Neuronal stem cell (in vitro differentiated cells): ENCODE measurements at regions not wholly inside any gene's neighbourhood (a gene's known extent, or its start where the extent isn't known, plus 50 kb on each side); places are given as distances from the start of the nearest gene placed in this dataset.

Experiments
- DNase-seq: peaks from one replicate; pipeline ENCODE4 v3.0.0-alpha.2; 2013; ENCODE audit warnings: low spot score
- H2AFZ ChIP-seq: one replicate; pipeline ENCODE4 v1.6.1; 2013; ENCODE audit warnings: mild to moderate bottlenecking, low read length, inconsistent platforms
- H2AK5ac ChIP-seq: 2 replicates; pipeline ENCODE4 v1.6.1; 2013; ENCODE audit warnings: low read depth, mild to moderate bottlenecking, inconsistent platforms, low read length, moderate library complexity, mixed read lengths
- H2BK120ac ChIP-seq: 2 replicates; pipeline ENCODE4 v1.6.1; 2013; ENCODE audit warnings: low read depth, mild to moderate bottlenecking, inconsistent platforms, low read length, moderate library complexity, mixed read lengths
- H2BK12ac ChIP-seq: one replicate; pipeline ENCODE4 v1.6.1; 2013; ENCODE audit warnings: low read length, inconsistent platforms
- H2BK15ac ChIP-seq: 2 replicates; pipeline ENCODE4 v1.6.1; 2013; ENCODE audit warnings: mild to moderate bottlenecking, low read length, inconsistent platforms, mixed read lengths
- H2BK5ac ChIP-seq: one replicate; pipeline ENCODE4 v1.6.1; 2013; ENCODE audit warnings: inconsistent platforms, mild to moderate bottlenecking, low read length, moderate library complexity
- H3K14ac ChIP-seq: one replicate; pipeline ENCODE4 v1.6.1; 2013; ENCODE audit warnings: low read length, inconsistent platforms
- H3K18ac ChIP-seq: 2 replicates; pipeline ENCODE4 v1.6.1; 2013; ENCODE audit warnings: low read length, inconsistent platforms
- H3K23ac ChIP-seq: 2 replicates; pipeline ENCODE4 v1.6.1; 2013; ENCODE audit warnings: low read depth, mild to moderate bottlenecking, mixed read lengths, low read length, inconsistent platforms; ENCODE audit not compliant: poor library complexity
- H3K27ac ChIP-seq: replicated peaks from 3 replicates; pipeline ENCODE4 v1.5.1; 2013; ENCODE audit warnings: low read length, inconsistent platforms
- H3K27me3 ChIP-seq, 3 experiments: 2 replicates each; pipeline ENCODE4 v1.6.1; 2013; ENCODE audit warnings: low read length in 3 of 3, mild to moderate bottlenecking in 2 of 3, inconsistent platforms in 1 of 3, low read depth in 1 of 3, mixed read lengths in 1 of 3, moderate library complexity in 1 of 3; ENCODE audit not compliant: control insufficient read depth in 3 of 3, insufficient read depth in 3 of 3
- H3K36me3 ChIP-seq, 2 donors: replicated peaks in 1 of 2; 2 replicates each; pipeline ENCODE4 v1.6.1; 2013; ENCODE audit warnings: low read length in 2 of 2; ENCODE audit not compliant: control insufficient read depth in 2 of 2, insufficient read depth in 2 of 2
- H3K4ac ChIP-seq: 2 replicates; pipeline ENCODE4 v1.6.1; 2013; ENCODE audit warnings: inconsistent platforms, mild to moderate bottlenecking, low read length, moderate library complexity
- H3K4me1 ChIP-seq, 2 donors: 1 replicate in 1 of 2; 2 replicates in 1 of 2; pipeline ENCODE4 v1.6.1; 2013; ENCODE audit warnings: low read length in 2 of 2, low read depth in 1 of 2; ENCODE audit not compliant: control insufficient read depth in 2 of 2, insufficient read depth in 1 of 2
- H3K4me2 ChIP-seq: one replicate; pipeline ENCODE4 v1.6.1; 2013; ENCODE audit warnings: mild to moderate bottlenecking, low read length, inconsistent platforms; ENCODE audit not compliant: insufficient read depth, poor library complexity, severe bottlenecking
- H3K4me3 ChIP-seq, 2 donors: 2 replicates each; pipeline ENCODE4 v1.5.1; 2013; ENCODE audit warnings: low read length in 2 of 2, mild to moderate bottlenecking in 2 of 2, inconsistent platforms in 1 of 2, moderate library complexity in 1 of 2
- H3K79me1 ChIP-seq: one replicate; pipeline ENCODE4 v1.6.1; 2013; ENCODE audit warnings: low read depth, mild to moderate bottlenecking, inconsistent platforms, low read length, moderate library complexity
- H3K9ac ChIP-seq: one replicate; pipeline ENCODE4 v1.6.1; 2013; ENCODE audit warnings: mild to moderate bottlenecking, low read depth, low read length, inconsistent platforms; ENCODE audit not compliant: poor library complexity
- H3K9me3 ChIP-seq, 2 donors: replicated peaks in 1 of 2; 2 replicates each; pipeline versions ENCODE3 to v1.6.1; 2013; ENCODE audit warnings: low read length in 2 of 2, mild to moderate bottlenecking in 2 of 2, inconsistent platforms in 1 of 2, low read depth in 1 of 2, mixed read lengths in 1 of 2, moderate library complexity in 1 of 2; ENCODE audit not compliant: control insufficient read depth in 2 of 2, insufficient read depth in 1 of 2
- H4K8ac ChIP-seq: one replicate; pipeline ENCODE4 v1.6.1; 2013; ENCODE audit warnings: low read depth, mild to moderate bottlenecking, inconsistent platforms, low read length, moderate library complexity
- H4K91ac ChIP-seq: one replicate; pipeline ENCODE4 v1.6.1; 2013; ENCODE audit warnings: low read length, low read depth, mild to moderate bottlenecking, inconsistent platforms; ENCODE audit not compliant: poor library complexity
- WGBS, 2 donors: extraction: QIAGEN DNeasy Blood & Tissue Kit; methylation state at CpG; one replicate each; pipeline ENCODE4 v1.1.7; 2013; ENCODE audit warnings: missing lambda C conversion rate in 2 of 2, mixed read lengths in 1 of 2; ENCODE audit not compliant: insufficient read length in 2 of 2, insufficient replicate concordance in 1 of 2; ENCODE audit errors: extremely low coverage in 2 of 2; 5-methylcytosine and 5-hydroxymethylcytosine counted together

GRCh38 chr1:98030976-98031375 lies 110.1 kb upstream of the DPYD start:
- no peaks in the 10 kb centered on the region for H3K9me3 ChIP-seq
- no peak overlapping the region for H3K27ac ChIP-seq
- H3K18ac ChIP-seq: no peak overlapping the region
- H3K4me2 ChIP-seq: no peak overlapping the region
- H2BK12ac ChIP-seq: no peak overlapping the region
- no CpG with 5 or more reads among the region's 3 CpGs for WGBS, 2 donors
- no peak overlapping the region for H3K9ac ChIP-seq
- DNase-seq: no peak
- H4K91ac ChIP-seq: no peak overlapping the region
- H2BK15ac ChIP-seq: no peak overlapping the region
- H2AK5ac ChIP-seq: no peak overlapping the region
- H2BK5ac ChIP-seq: no peak overlapping the region
- H3K14ac ChIP-seq: no peak overlapping the region
- no peak overlapping the region for H2BK120ac ChIP-seq
- H3K4me3 ChIP-seq: no peak overlapping the region
- H3K27me3 ChIP-seq: no peaks in the 10 kb centered on the region
- H3K36me3 ChIP-seq: no peaks in the 10 kb centered on the region
- peak overlapping the region; percentile 59 for H2AFZ ChIP-seq
- H3K4ac ChIP-seq: no peak overlapping the region
- H3K23ac ChIP-seq: no peak overlapping the region
- no peak overlapping the region for H4K8ac ChIP-seq
- H3K4me1 ChIP-seq: no peaks in the 10 kb centered on the region
- no peaks in the 10 kb centered on the region for H3K79me1 ChIP-seq

GRCh38 chr1:98030483-98030882 lies 109.6 kb upstream of the DPYD start:
- H3K4me3 ChIP-seq: no peak overlapping the region
- H3K79me1 ChIP-seq: no peaks in the 10 kb centered on the region
- H2BK15ac ChIP-seq: no peak overlapping the region
- H2BK12ac ChIP-seq: no peak overlapping the region
- H4K8ac ChIP-seq: no peak overlapping the region
- H3K36me3 ChIP-seq: no peaks in the 10 kb centered on the region
- peak overlapping the region; percentile 59 for H2AFZ ChIP-seq
- DNase-seq: no peak
- no peak overlapping the region for H3K14ac ChIP-seq
- no peak overlapping the region for H3K18ac ChIP-seq
- no peak overlapping the region for H4K91ac ChIP-seq
- H3K9me3 ChIP-seq: no peaks in the 10 kb centered on the region
- no peak overlapping the region for H3K4me2 ChIP-seq
- no peak overlapping the region for H2BK120ac ChIP-seq
- no peak overlapping the region for H3K23ac ChIP-seq
- no peak overlapping the region for H2BK5ac ChIP-seq
- no peaks in the 10 kb centered on the region for H3K4me1 ChIP-seq
- no peak overlapping the region for H3K27ac ChIP-seq
- H3K27me3 ChIP-seq: no peaks in the 10 kb centered on the region
- H3K9ac ChIP-seq: no peak overlapping the region
- no peak overlapping the region for H3K4ac ChIP-seq
- H2AK5ac ChIP-seq: no peak overlapping the region

GRCh38 chr1:98028800-98029199 lies 108.0 kb upstream of the DPYD start:
- H3K9me3 ChIP-seq: no peaks in the 10 kb centered on the region
- no peak overlapping the region for H3K9ac ChIP-seq
- no peak overlapping the region for H4K8ac ChIP-seq
- no peak overlapping the region for H2BK12ac ChIP-seq
- H2BK15ac ChIP-seq: no peak overlapping the region
- H3K36me3 ChIP-seq: no peaks in the 10 kb centered on the region
- no peak overlapping the region for H3K4ac ChIP-seq
- H2BK120ac ChIP-seq: no peak overlapping the region
- DNase-seq: no peak
- no peak overlapping the region for H2AK5ac ChIP-seq
- H3K18ac ChIP-seq: no peak overlapping the region
- H3K4me2 ChIP-seq: no peak overlapping the region
- H3K4me1 ChIP-seq: no peaks in the 10 kb centered on the region
- no peak overlapping the region for H3K4me3 ChIP-seq
- H3K27me3 ChIP-seq: no peaks in the 10 kb centered on the region
- H3K14ac ChIP-seq: no peak overlapping the region
- H3K79me1 ChIP-seq: no peaks in the 10 kb centered on the region
- no peak overlapping the region for H2AFZ ChIP-seq
- H3K23ac ChIP-seq: no peak overlapping the region
- no CpG with 5 or more reads among the region's 6 CpGs for WGBS, 2 donors
- no peak overlapping the region for H3K27ac ChIP-seq
- no peak overlapping the region for H4K91ac ChIP-seq
- no peak overlapping the region for H2BK5ac ChIP-seq

- no peak overlapping the region for H4K91ac ChIP-seq
- no peak overlapping the region for H3K14ac ChIP-seq
- H2AFZ ChIP-seq: peak overlapping the region; percentile 42
- no peak overlapping the region for H3K4me3 ChIP-seq
- H2BK5ac ChIP-seq: no peak overlapping the region
- WGBS, 2 donors: no CpG with 5 or more reads among the region's 2 CpGs
- H3K9ac ChIP-seq: no peak overlapping the region
- H3K4me2 ChIP-seq: no peak overlapping the region
- H2BK15ac ChIP-seq: no peak overlapping the region
- H3K9me3 ChIP-seq: no peaks in the 10 kb centered on the region
- H3K4ac ChIP-seq: no peak overlapping the region
- H3K4me1 ChIP-seq: no peaks in the 10 kb centered on the region
- H3K27me3 ChIP-seq: no peaks in the 10 kb centered on the region
- H3K36me3 ChIP-seq: no peaks in the 10 kb centered on the region
- no peak overlapping the region for H4K8ac ChIP-seq
- H3K79me1 ChIP-seq: no peaks in the 10 kb centered on the region
- no peak overlapping the region for H3K18ac ChIP-seq
- no peak for DNase-seq
- H2BK12ac ChIP-seq: no peak overlapping the region
- no peak overlapping the region for H2BK120ac ChIP-seq
- H3K27ac ChIP-seq: no peak overlapping the region
- no peak overlapping the region for H2AK5ac ChIP-seq
- H3K23ac ChIP-seq: no peak overlapping the region
Observed at GRCh38 chr1:98027103-98027705, 106.4 kb upstream of the DPYD start.
